ENCODE measurements at regions not wholly inside any gene's neighbourhood (a gene's known extent, or its start where the extent isn't known, plus 50 kb on each side); places are given as distances from the start of the nearest gene placed in this dataset.

GRCh38 chr6:84908304-84908904 is 144.0 kb upstream of the TBX18 start:
- TF ChIP-seq POLR2AphosphoS5 (IDR thresholded peaks at IDR 0.05; ENCODE audit: low read depth, low read length) (no peak), POLR2A (IDR thresholded peaks at IDR 0.05; ENCODE audit: low read depth, low read length) (no peak)

Measured in GM12892 (cell line).